ENCODE measurements at regions not wholly inside any gene's neighbourhood (a gene's known extent, or its start where the extent isn't known, plus 50 kb on each side); places are given as distances from the start of the nearest gene placed in this dataset.

DNA sequence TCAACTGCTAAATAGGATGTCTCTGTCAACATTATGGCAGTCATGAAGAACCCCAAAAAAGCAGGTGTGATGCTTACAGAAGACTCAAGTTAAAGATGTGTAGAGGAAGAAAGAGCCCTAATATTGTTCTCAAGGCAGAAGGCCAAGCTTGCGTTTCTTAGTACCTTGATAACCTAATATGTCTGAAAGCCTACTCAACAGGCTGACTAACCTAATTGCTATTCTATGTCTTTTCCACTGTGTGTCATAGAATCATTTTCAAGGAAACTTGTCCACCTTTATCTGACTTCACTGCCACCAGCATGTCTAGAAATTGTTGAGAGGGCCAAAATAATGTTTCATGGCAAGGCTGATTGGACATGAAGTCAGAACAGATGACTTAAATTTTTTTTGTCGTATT is 373.2 kb downstream of the BTG1 start:
- H3K27me3 ChIP-seq (replicated peaks; ENCODE audit: insufficient read depth, low read depth, low read length, poor library complexity): no peaks in the 10 kb centered on the region
- ChIA-PET POLR2A (ENCODE audit: low non-redundant PET) (no interaction called here), CTCF (no interaction called here)
- BruUV-seq (replicated peaks): no TSS peak
- no peak overlapping the region for H3K27ac ChIP-seq (ENCODE audit: low read depth, low read length, poor library complexity, severe bottlenecking)
- no peaks in the 10 kb centered on the region for H3K36me3 ChIP-seq (ENCODE audit: insufficient read depth, low read length, poor library complexity, severe bottlenecking)
- H3K4me1 ChIP-seq (ENCODE audit: insufficient read depth, low read length, poor library complexity, severe bottlenecking): no peaks in the 10 kb centered on the region
- intact Hi-C loops (cut with micrococcal nuclease; ENCODE audit: unreplicated experiment): loop anchor here (10.0 kb wide), 1 partner anchor 198 kb away; no protein-coding TSS in a partner anchor
- DNase-seq (ENCODE audit: low spot score): no peak
- no peak overlapping the region for H3K4me3 ChIP-seq (ENCODE audit: low read depth, low read length, poor library complexity, severe bottlenecking)
- TF ChIP-seq EZH2 (IDR thresholded peaks at IDR 0.05; ENCODE audit: borderline replicate concordance, low read depth, low read length, poor library complexity, severe bottlenecking): no peak
- no peaks in the 10 kb centered on the region for H3K9me3 ChIP-seq (ENCODE audit: low read depth, low read length, poor library complexity, severe bottlenecking)

DNA sequence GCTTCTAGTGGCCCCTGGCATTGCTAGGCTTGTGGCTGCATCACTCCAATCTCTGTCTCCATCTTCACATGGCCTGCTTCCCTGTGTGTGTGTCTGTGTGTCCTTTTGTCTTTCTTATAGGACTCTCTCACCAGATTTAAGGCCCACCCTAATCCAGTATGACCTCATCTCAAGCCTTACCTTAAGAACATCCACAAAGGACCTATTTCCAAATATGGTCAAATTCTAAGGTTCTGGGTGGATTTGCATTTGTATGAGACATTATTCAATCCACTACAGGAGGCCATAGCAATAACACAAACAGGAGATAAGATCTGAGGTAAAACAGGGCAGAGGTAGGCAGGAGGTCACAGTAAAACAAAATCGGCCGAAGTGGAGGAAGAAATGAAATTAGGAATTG is 375.9 kb downstream of the BTG1 start:
- TF ChIP-seq CTCF (conservative IDR thresholded peaks at IDR 0.05; ENCODE audit: low read depth, low read length) (no peak), EZH2 (IDR thresholded peaks at IDR 0.05; ENCODE audit: borderline replicate concordance, low read depth, low read length, poor library complexity, severe bottlenecking) (no peak)
- H3K27me3 ChIP-seq (replicated peaks; ENCODE audit: insufficient read depth, low read depth, low read length, poor library complexity): no peaks in the 10 kb centered on the region
- ChIA-PET POLR2A (ENCODE audit: low non-redundant PET) (no interaction called here), CTCF (no interaction called here)
- DNase-seq (ENCODE audit: low spot score): no peak
- BruUV-seq (replicated peaks): no TSS peak
- H3K9me3 ChIP-seq (ENCODE audit: low read depth, low read length, poor library complexity, severe bottlenecking): no peaks in the 10 kb centered on the region
- no peaks in the 10 kb centered on the region for H3K36me3 ChIP-seq (ENCODE audit: insufficient read depth, low read length, poor library complexity, severe bottlenecking)
- no peaks in the 10 kb centered on the region for H3K4me1 ChIP-seq (ENCODE audit: insufficient read depth, low read length, poor library complexity, severe bottlenecking)
- no peak overlapping the region for H3K27ac ChIP-seq (ENCODE audit: low read depth, low read length, poor library complexity, severe bottlenecking)
- H3K4me3 ChIP-seq (ENCODE audit: low read depth, low read length, poor library complexity, severe bottlenecking): no peak overlapping the region
- intact Hi-C loops (cut with micrococcal nuclease; ENCODE audit: unreplicated experiment): loop anchor here (10.0 kb wide), 2 partner anchors 65 to 195 kb away; no protein-coding TSS in a partner anchor

GRCh38 chr12:91767237-91767636 is 378.4 kb downstream of the BTG1 start:
- TF ChIP-seq EZH2 (IDR thresholded peaks at IDR 0.05; ENCODE audit: borderline replicate concordance, low read depth, low read length, poor library complexity, severe bottlenecking): no peak
- no peak for TF ChIP-seq CTCF (conservative IDR thresholded peaks at IDR 0.05; ENCODE audit: low read depth, low read length)
- CTCF ChIA-PET: no interaction called here
- Histone ChIP-seq H3K36me3 (ENCODE audit: insufficient read depth, low read length, poor library complexity, severe bottlenecking) (no peaks in the 10 kb centered on the region), H3K9me3 (ENCODE audit: low read depth, low read length, poor library complexity, severe bottlenecking) (no peaks in the 10 kb centered on the region), H3K27ac (ENCODE audit: low read depth, low read length, poor library complexity, severe bottlenecking) (no peak overlapping the region), H3K4me1 (ENCODE audit: insufficient read depth, low read length, poor library complexity, severe bottlenecking) (no peaks in the 10 kb centered on the region), H3K4me3 (ENCODE audit: low read depth, low read length, poor library complexity, severe bottlenecking) (no peak overlapping the region), H3K27me3 (replicated peaks; ENCODE audit: insufficient read depth, low read depth, low read length, poor library complexity) (no peaks in the 10 kb centered on the region)
- no peak for DNase-seq (ENCODE audit: low spot score)
- POLR2A ChIA-PET (ENCODE audit: low non-redundant PET): no interaction called here
- no TSS peak for BruUV-seq (replicated peaks)
- intact Hi-C loops (cut with micrococcal nuclease; ENCODE audit: unreplicated experiment): loop anchor here (10.0 kb wide), 1 partner anchor 62 kb away; no protein-coding TSS in a partner anchor

- no peaks in the 10 kb centered on the region for H3K4me1 ChIP-seq (ENCODE audit: insufficient read depth, low read length, poor library complexity, severe bottlenecking)
- ChIA-PET CTCF (no interaction called here), POLR2A (ENCODE audit: low non-redundant PET) (no interaction called here)
- H3K36me3 ChIP-seq (ENCODE audit: insufficient read depth, low read length, poor library complexity, severe bottlenecking): no peaks in the 10 kb centered on the region
- no peaks in the 10 kb centered on the region for H3K9me3 ChIP-seq (ENCODE audit: low read depth, low read length, poor library complexity, severe bottlenecking)
- BruUV-seq (replicated peaks): no TSS peak
- TF ChIP-seq EZH2 (IDR thresholded peaks at IDR 0.05; ENCODE audit: borderline replicate concordance, low read depth, low read length, poor library complexity, severe bottlenecking) (no peak), CTCF (conservative IDR thresholded peaks at IDR 0.05; ENCODE audit: low read depth, low read length) (no peak)
- DNase-seq (ENCODE audit: low spot score): no peak
- no peak overlapping the region for H3K27ac ChIP-seq (ENCODE audit: low read depth, low read length, poor library complexity, severe bottlenecking)
- no peak overlapping the region for H3K4me3 ChIP-seq (ENCODE audit: low read depth, low read length, poor library complexity, severe bottlenecking)
- intact Hi-C loops (cut with micrococcal nuclease; ENCODE audit: unreplicated experiment): loop anchor here (10.0 kb wide), 1 partner anchor 62 kb away; no protein-coding TSS in a partner anchor
- no peaks in the 10 kb centered on the region for H3K27me3 ChIP-seq (replicated peaks; ENCODE audit: insufficient read depth, low read depth, low read length, poor library complexity)
Observed at GRCh38 chr12:91766454-91766853, 379.2 kb downstream of the BTG1 start.

Measured in A673 (cell line).